ENCODE measurements at regions not wholly inside any gene's neighbourhood (a gene's known extent, or its start where the extent isn't known, plus 50 kb on each side); places are given as distances from the start of the nearest gene placed in this dataset.

DNA sequence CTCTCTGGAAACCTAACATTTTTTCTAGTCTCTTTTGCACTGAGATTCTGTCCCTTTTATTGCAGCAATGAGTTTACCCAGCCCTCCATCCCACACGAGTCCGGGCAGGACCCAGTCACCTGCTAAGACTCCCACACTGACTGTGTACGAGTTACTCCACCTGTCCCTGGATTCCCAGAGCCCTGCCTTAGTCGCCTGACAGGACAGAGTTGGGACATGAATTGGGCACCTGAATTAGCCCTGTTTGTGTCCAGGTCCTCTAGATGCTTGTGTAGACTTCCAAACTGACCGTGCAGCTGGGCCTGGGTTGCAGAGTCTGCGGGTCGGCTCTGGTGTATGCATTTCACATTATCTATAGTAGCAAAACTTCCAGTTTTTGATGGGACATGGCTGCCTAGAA, 238.7 kb downstream of the VAPA start:
- Histone ChIP-seq H3K27me3 (ENCODE audit: insufficient read depth, poor library complexity, severe bottlenecking) (no peaks in the 10 kb centered on the region), H3K27ac (replicated peaks) (no peak overlapping the region), H3K4me3 (replicated peaks; ENCODE audit: insufficient read depth, low read length) (no peak overlapping the region)
- no peak for DNase-seq (ENCODE audit: low read depth in 1 of 2, low spot score in 1 of 2)
- TF ChIP-seq, protein P1, sequence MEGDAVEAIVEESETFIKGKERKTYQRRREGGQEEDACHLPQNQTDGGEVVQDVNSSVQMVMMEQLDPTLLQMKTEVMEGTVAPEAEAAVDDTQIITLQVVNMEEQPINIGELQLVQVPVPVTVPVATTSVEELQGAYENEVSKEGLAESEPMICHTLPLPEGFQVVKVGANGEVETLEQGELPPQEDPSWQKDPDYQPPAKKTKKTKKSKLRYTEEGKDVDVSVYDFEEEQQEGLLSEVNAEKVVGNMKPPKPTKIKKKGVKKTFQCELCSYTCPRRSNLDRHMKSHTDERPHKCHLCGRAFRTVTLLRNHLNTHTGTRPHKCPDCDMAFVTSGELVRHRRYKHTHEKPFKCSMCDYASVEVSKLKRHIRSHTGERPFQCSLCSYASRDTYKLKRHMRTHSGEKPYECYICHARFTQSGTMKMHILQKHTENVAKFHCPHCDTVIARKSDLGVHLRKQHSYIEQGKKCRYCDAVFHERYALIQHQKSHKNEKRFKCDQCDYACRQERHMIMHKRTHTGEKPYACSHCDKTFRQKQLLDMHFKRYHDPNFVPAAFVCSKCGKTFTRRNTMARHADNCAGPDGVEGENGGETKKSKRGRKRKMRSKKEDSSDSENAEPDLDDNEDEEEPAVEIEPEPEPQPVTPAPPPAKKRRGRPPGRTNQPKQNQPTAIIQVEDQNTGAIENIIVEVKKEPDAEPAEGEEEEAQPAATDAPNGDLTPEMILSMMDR (IDR thresholded peaks at IDR 0.05; ENCODE audit: insufficient read depth, low read length) = no peak
- TF ChIP-seq POLR2AphosphoS5 (IDR thresholded peaks at IDR 0.05; ENCODE audit: low read depth) (no peak), GABPA (IDR thresholded peaks at IDR 0.05; ENCODE audit: low read depth) (no peak), SPI1 (IDR thresholded peaks at IDR 0.05; ENCODE audit: borderline replicate concordance, low read depth) (no peak)
- TF ChIP-seq, protein P2, sequence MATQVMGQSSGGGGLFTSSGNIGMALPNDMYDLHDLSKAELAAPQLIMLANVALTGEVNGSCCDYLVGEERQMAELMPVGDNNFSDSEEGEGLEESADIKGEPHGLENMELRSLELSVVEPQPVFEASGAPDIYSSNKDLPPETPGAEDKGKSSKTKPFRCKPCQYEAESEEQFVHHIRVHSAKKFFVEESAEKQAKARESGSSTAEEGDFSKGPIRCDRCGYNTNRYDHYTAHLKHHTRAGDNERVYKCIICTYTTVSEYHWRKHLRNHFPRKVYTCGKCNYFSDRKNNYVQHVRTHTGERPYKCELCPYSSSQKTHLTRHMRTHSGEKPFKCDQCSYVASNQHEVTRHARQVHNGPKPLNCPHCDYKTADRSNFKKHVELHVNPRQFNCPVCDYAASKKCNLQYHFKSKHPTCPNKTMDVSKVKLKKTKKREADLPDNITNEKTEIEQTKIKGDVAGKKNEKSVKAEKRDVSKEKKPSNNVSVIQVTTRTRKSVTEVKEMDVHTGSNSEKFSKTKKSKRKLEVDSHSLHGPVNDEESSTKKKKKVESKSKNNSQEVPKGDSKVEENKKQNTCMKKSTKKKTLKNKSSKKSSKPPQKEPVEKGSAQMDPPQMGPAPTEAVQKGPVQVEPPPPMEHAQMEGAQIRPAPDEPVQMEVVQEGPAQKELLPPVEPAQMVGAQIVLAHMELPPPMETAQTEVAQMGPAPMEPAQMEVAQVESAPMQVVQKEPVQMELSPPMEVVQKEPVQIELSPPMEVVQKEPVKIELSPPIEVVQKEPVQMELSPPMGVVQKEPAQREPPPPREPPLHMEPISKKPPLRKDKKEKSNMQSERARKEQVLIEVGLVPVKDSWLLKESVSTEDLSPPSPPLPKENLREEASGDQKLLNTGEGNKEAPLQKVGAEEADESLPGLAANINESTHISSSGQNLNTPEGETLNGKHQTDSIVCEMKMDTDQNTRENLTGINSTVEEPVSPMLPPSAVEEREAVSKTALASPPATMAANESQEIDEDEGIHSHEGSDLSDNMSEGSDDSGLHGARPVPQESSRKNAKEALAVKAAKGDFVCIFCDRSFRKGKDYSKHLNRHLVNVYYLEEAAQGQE (IDR thresholded peaks at IDR 0.05; ENCODE audit: insufficient replicate concordance, low read depth) = no peak

DNA sequence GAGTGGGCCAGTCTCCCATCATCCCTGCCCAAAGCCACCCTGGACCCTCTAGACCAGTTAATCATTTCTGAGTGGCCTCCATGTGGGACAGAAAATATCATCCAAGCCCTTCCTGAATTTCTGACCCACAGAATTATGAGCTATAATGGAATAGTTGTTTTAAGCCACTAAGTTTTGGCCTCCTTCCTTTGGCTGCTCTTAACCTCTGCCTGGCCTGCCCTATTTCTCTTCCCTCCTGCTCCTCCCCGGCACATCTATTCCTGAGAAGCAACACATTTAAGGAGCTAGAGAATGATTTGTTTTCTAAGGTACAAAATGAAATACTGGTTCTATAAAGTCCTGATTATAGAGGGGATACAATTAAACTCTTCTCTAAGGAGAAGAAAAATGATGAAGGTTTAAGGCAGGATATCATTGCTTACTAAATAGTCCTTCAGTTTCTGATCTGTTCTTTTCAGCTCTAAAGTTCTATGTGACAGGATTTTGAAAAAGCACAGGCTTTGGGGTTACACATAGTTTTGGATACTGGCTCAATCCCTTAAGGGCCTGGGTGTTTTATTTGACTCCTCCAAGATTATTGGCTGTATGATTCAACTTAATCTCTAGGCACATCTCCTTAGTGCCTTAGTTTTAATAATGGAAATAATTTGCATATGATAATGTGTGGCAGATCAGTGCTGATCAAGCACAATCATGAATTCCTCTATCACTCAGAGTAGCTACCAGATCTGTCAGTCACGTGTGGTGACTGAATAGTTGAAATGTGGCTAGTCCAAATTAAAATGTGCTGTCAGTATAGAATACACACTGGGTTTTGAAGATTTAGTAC, 240.3 kb downstream of the VAPA start:
- H3K4me3 ChIP-seq (replicated peaks; ENCODE audit: insufficient read depth, low read length) = no peak overlapping the region
- no peak overlapping the region for H3K27ac ChIP-seq (replicated peaks)
- DNase-seq (ENCODE audit: low read depth in 1 of 2, low spot score in 1 of 2) = no peak

DNA sequence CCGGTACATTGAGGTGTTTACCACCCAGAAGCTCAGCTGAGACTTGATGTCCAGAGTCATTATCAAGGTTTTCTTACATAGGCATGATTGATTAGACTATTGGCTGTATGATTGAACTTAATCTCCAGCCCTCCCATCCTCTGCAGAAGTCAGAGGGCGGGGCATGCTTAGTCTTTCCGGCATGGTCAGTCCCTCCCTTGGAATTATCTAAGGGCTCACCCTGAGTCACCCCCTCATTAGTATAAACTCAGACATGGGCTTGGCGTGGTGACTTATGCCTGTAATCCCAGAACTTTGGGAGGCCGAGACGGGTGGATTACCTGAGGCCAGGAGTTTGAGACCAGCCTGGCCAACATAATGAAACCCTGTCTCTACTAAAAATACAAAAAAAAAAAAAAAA, 243.9 kb downstream of the VAPA start:
- DNase-seq (ENCODE audit: low read depth in 1 of 2, low spot score in 1 of 2) = no peak

More for the DNA sequence above, 240.3 kb downstream of the VAPA start:
- TF ChIP-seq, protein P1 (IDR thresholded peaks at IDR 0.05; ENCODE audit: insufficient read depth, low read length) = no peak
- TF ChIP-seq GABPA (IDR thresholded peaks at IDR 0.05; ENCODE audit: low read depth) (no peak), SPI1 (IDR thresholded peaks at IDR 0.05; ENCODE audit: borderline replicate concordance, low read depth) (no peak), POLR2AphosphoS5 (IDR thresholded peaks at IDR 0.05; ENCODE audit: low read depth) (no peak)
- TF ChIP-seq, protein P2 (IDR thresholded peaks at IDR 0.05; ENCODE audit: insufficient replicate concordance, low read depth) = no peak
- H3K27me3 ChIP-seq (ENCODE audit: insufficient read depth, poor library complexity, severe bottlenecking) = no peaks in the 10 kb centered on the region

More for the DNA sequence above, 243.9 kb downstream of the VAPA start:
- Histone ChIP-seq H3K27me3 (ENCODE audit: insufficient read depth, poor library complexity, severe bottlenecking) (no peaks in the 10 kb centered on the region), H3K4me3 (replicated peaks; ENCODE audit: insufficient read depth, low read length) (no peak overlapping the region), H3K27ac (replicated peaks) (no peak overlapping the region)
- TF ChIP-seq POLR2AphosphoS5 (IDR thresholded peaks at IDR 0.05; ENCODE audit: low read depth) = no peak
- TF ChIP-seq, protein P1 (IDR thresholded peaks at IDR 0.05; ENCODE audit: insufficient read depth, low read length) = no peak
- TF ChIP-seq GABPA (IDR thresholded peaks at IDR 0.05; ENCODE audit: low read depth) = no peak
- no peak for TF ChIP-seq SPI1 (IDR thresholded peaks at IDR 0.05; ENCODE audit: borderline replicate concordance, low read depth)
- TF ChIP-seq, protein P2 (IDR thresholded peaks at IDR 0.05; ENCODE audit: insufficient replicate concordance, low read depth) = no peak

Measured in HL-60 (cell line).